ENCODE measurements at regions not wholly inside any gene's neighbourhood (a gene's known extent, or its start where the extent isn't known, plus 50 kb on each side); places are given as distances from the start of the nearest gene placed in this dataset.

DNA sequence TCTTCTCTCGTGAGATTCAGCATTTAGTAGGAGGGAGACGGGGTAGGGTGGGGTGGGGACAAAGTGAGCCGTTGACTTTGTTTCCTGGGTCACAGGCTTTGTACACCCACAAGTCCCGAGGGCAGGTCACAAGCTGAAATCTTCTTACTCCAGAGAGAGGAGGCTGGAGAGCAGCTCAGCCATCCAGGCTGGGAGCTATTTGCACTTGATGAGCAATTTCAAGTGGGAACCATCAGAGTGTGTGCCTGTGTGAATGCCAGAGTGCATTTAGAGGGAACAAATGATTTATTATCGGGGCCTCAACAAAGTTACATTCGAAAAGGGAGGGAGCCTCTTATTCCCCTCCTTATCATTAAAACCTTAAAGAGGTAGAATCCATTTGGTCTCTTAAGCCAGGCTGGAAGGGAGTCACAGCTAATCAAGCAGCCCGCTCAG is 155.7 kb upstream of the JARID2 start:
- DNase-seq (ENCODE audit: low read depth) (peak; percentile 60), FAIRE-seq (no peak)
- no peaks in the 10 kb centered on the region for H3K27me3 ChIP-seq (ENCODE audit: control insufficient read depth, insufficient read depth, low read length)
- no peak overlapping the region for H3K4me3 ChIP-seq (ENCODE audit: low read depth, low read length)
- no peaks in the 10 kb centered on the region for H3K36me3 ChIP-seq (ENCODE audit: control insufficient read depth, insufficient read depth, low read length)
- TF ChIP-seq, protein P1, sequence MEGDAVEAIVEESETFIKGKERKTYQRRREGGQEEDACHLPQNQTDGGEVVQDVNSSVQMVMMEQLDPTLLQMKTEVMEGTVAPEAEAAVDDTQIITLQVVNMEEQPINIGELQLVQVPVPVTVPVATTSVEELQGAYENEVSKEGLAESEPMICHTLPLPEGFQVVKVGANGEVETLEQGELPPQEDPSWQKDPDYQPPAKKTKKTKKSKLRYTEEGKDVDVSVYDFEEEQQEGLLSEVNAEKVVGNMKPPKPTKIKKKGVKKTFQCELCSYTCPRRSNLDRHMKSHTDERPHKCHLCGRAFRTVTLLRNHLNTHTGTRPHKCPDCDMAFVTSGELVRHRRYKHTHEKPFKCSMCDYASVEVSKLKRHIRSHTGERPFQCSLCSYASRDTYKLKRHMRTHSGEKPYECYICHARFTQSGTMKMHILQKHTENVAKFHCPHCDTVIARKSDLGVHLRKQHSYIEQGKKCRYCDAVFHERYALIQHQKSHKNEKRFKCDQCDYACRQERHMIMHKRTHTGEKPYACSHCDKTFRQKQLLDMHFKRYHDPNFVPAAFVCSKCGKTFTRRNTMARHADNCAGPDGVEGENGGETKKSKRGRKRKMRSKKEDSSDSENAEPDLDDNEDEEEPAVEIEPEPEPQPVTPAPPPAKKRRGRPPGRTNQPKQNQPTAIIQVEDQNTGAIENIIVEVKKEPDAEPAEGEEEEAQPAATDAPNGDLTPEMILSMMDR (IDR thresholded peaks at IDR 0.05; ENCODE audit: insufficient read depth, low read length, severe bottlenecking) = no peak

DNA sequence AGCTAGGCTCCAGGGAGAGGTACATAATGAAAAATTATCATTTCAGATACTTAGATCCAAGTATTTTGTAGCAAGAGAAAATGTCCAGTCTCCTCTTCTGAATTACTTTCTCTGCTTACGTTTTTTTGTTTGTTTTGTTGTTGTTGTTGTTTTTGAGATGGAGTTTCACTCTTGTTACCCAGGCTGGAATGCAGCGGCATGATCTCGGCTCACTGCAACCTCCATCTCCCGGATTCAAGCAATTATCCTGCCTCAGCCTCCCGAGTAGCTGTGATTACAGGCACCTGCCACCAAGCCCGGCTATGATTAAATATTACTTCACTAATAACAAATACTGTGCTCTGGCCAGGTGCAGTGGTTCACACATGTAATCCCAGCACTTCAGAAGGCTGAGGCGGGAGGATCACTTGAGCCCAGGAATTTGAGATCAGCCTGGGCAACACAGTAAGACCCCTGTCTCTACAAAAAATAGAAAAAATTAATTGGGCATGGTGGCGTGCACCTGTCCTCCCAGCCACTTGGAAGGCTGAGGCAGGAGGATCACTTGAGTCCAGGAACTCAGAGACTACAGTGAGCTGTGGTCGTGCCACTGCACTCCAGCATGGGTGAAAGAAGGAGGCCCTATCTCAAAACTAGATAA is 155.0 kb upstream of the JARID2 start:
- H3K4me3 ChIP-seq (ENCODE audit: low read depth, low read length) = no peak overlapping the region
- TF ChIP-seq, protein P1 (IDR thresholded peaks at IDR 0.05; ENCODE audit: insufficient read depth, low read length, severe bottlenecking) = no peak

DNA sequence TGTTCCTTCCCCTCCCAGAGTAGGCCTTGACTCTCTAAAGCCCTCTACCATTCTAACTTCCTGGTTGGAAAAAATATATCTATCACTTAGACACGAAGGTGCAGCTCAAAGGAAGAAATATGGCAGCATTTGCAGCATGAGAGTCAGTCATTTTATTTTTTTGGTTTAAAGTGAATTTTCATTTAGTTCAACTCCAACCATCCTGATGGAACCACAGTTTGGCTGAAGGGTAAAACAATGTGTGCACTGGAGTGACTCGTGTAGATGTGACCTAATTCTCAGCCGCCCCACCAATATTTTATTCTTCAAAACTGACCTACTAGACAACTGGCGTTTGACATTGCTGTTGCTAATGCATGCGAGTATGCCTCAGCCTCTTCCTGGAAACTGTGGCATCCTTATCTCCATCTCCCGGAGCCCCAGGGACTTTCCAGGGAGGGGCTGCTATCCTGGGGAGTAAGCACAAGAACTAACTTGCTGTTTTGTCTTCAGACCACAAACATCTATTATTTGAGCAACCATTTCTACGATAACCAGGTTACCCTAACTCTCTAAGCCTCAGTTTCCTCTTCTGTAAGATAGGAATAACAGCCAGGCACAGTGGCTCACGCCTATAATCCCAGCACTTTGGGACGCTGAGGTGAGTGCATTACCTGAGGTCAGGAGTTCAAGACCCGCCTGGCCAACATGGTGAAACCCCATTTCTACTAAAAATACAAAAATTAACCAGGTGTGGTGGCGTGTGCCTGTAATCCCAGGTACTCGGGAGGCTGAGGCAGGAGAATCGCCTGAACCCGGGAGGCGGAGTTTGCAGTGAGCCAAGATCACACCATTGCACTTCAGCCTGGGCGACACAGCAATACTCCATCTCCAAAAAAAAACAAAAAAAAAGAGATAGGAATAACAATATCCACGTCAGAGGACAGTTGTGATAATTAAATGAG is 148.7 kb upstream of the JARID2 start:
- FAIRE-seq (no peak), DNase-seq (ENCODE audit: low read depth) (peak; percentile 54)
- H3K36me3 ChIP-seq (ENCODE audit: control insufficient read depth, insufficient read depth, low read length) = no peaks in the 10 kb centered on the region
- H3K4me3 ChIP-seq (ENCODE audit: low read depth, low read length) = no peak overlapping the region
- H3K27me3 ChIP-seq (ENCODE audit: control insufficient read depth, insufficient read depth, low read length) = no peaks in the 10 kb centered on the region
- TF ChIP-seq, protein P1 (IDR thresholded peaks at IDR 0.05; ENCODE audit: insufficient read depth, low read length, severe bottlenecking) = no peak

More for the DNA sequence above, 155.0 kb upstream of the JARID2 start:
- no peaks in the 10 kb centered on the region for H3K36me3 ChIP-seq (ENCODE audit: control insufficient read depth, insufficient read depth, low read length)
- DNase-seq (ENCODE audit: low read depth) (no peak), FAIRE-seq (no peak)
- no peaks in the 10 kb centered on the region for H3K27me3 ChIP-seq (ENCODE audit: control insufficient read depth, insufficient read depth, low read length)

DNA sequence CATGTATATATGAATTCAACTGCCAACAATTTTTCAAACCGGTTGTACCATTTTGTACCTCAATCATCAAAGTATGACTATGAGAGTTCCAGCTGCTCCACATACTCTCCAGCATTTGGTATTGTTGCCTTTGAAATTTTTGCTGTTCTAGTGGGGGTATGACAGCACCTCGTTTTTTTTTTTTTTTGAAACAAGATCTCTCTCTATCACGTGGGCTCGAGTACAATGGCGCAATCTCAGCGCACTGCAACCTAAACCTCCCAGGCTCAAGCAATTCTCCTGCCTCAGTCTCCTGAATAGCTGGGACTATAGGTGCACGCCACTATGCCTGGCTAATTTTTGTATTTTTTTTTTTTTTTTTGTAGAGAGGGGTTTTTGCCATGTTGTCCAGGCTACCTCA is 144.7 kb upstream of the JARID2 start:
- FAIRE-seq = no peak
- TF ChIP-seq, protein P1 (IDR thresholded peaks at IDR 0.05; ENCODE audit: insufficient read depth, low read length, severe bottlenecking) = no peak
- no peaks in the 10 kb centered on the region for H3K36me3 ChIP-seq (ENCODE audit: control insufficient read depth, insufficient read depth, low read length)

DNA sequence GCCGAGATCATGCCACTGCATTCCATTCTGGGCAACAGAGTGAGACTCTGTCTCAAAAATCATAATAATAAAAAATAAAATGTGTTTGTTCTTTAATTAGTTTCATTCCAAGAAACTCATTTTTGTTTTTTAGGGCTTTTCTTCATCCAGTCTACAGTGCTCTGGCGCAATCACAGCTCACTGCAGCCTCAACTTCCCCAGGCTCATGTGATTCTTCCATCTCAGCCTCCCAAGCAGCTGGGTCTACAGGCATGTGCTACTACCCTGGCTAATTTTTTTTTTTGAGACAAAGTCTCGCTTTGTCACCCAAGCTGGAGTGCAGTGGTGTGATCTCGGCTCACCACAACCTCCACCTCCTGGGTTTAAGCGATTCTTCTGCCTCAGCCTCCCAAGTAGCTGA is 143.6 kb upstream of the JARID2 start:
- Histone ChIP-seq H3K36me3 (ENCODE audit: control insufficient read depth, insufficient read depth, low read length) (no peaks in the 10 kb centered on the region), H3K27me3 (ENCODE audit: control insufficient read depth, insufficient read depth, low read length) (no peaks in the 10 kb centered on the region), H3K4me3 (ENCODE audit: low read depth, low read length) (no peak overlapping the region)
- FAIRE-seq (no peak), DNase-seq (ENCODE audit: low read depth) (no peak)
- TF ChIP-seq, protein P1 (IDR thresholded peaks at IDR 0.05; ENCODE audit: insufficient read depth, low read length, severe bottlenecking) = no peak

More for the DNA sequence above, 144.7 kb upstream of the JARID2 start:
- H3K27me3 ChIP-seq (ENCODE audit: control insufficient read depth, insufficient read depth, low read length) = no peaks in the 10 kb centered on the region
- no peak for DNase-seq (ENCODE audit: low read depth)
- H3K4me3 ChIP-seq (ENCODE audit: low read depth, low read length) = no peak overlapping the region
